ENCODE measurements at regions not wholly inside any gene's neighbourhood (a gene's known extent, or its start where the extent isn't known, plus 50 kb on each side); places are given as distances from the start of the nearest gene placed in this dataset.

DNA sequence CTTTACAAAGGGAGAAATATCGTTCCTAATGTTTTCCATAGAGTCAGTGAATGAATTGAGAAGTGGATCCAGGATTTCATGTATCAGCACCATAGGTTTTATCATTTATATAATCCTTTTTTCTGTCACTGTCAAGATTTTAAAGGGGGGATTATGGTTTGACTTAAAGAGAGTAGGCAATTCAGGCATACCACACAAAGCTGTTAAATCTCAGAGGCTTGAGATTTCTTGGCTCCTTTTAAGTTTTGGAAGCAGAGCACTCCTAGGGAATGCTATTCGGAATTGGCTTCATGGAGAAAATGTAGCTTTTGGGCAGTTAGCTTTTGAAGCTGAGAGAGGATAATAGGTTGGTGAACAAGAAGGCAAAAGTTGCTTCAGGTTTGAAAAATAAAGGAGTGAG is 274.7 kb downstream of the SOX4 start:
- no peak overlapping the region for H3K27ac Mint-ChIP-seq
- no peaks in the 10 kb centered on the region for H3K27me3 Mint-ChIP-seq
- H3K4me3 Mint-ChIP-seq (ENCODE audit: low read depth), result no peak overlapping the region
- H3K9me3 Mint-ChIP-seq (ENCODE audit: low read depth), result no peaks in the 10 kb centered on the region
- TF ChIP-seq, protein P1, sequence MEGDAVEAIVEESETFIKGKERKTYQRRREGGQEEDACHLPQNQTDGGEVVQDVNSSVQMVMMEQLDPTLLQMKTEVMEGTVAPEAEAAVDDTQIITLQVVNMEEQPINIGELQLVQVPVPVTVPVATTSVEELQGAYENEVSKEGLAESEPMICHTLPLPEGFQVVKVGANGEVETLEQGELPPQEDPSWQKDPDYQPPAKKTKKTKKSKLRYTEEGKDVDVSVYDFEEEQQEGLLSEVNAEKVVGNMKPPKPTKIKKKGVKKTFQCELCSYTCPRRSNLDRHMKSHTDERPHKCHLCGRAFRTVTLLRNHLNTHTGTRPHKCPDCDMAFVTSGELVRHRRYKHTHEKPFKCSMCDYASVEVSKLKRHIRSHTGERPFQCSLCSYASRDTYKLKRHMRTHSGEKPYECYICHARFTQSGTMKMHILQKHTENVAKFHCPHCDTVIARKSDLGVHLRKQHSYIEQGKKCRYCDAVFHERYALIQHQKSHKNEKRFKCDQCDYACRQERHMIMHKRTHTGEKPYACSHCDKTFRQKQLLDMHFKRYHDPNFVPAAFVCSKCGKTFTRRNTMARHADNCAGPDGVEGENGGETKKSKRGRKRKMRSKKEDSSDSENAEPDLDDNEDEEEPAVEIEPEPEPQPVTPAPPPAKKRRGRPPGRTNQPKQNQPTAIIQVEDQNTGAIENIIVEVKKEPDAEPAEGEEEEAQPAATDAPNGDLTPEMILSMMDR (IDR thresholded peaks at IDR 0.05; ENCODE audit: unreplicated experiment), result no peak
- H3K4me1 Mint-ChIP-seq (ENCODE audit: low read depth), result peaks cover 12% of the 10 kb centered on the region
- peaks cover 10% of the 10 kb centered on the region for H3K36me3 Mint-ChIP-seq (ENCODE audit: insufficient read depth)
- DNase-seq (ENCODE audit: low spot score, unreplicated experiment), result no peak

DNA sequence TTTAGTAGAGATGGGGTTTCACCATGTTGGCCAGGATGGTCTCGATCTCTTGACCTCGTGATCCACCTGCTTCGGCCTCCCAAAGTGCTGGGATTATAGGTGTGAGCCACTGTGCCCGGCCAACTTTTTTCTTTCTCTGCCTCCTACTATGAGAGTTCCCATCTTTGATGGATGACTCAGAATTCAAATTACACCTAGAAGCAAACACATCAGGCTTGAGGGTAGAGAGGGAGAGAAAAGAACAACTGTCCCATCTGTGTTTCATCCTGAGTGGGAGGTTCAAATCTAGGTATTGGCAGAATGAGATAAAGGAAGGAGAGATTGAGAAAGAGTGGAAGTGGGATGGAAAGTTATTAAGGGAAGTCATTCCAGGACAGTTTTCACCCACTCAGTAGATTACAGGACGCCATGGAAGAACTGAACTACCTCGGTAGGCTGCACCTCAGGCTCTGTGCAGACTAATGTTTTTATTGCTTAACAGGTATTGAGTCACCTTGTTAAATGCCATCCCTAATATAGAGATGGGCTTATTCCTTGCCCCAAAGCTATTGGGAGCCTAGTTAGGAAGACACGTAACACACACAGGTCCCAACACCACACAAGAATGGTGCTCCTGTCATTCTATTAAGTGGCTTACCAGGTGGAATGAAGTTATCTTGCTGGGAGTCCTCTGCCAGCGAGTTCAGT is 275.7 kb downstream of the SOX4 start:
- Mint-ChIP-seq H3K9me3 (ENCODE audit: low read depth) (peaks cover 5% of the 10 kb centered on the region), H3K27me3 (no peaks in the 10 kb centered on the region), H3K4me1 (ENCODE audit: low read depth) (peaks cover 12% of the 10 kb centered on the region), H3K36me3 (ENCODE audit: insufficient read depth) (peaks cover 20% of the 10 kb centered on the region), H3K4me3 (ENCODE audit: low read depth) (no peak overlapping the region), H3K27ac (no peak overlapping the region)
- no peak for DNase-seq (ENCODE audit: low spot score, unreplicated experiment)
- TF ChIP-seq, protein P1 (IDR thresholded peaks at IDR 0.05; ENCODE audit: unreplicated experiment), result no peak

DNA sequence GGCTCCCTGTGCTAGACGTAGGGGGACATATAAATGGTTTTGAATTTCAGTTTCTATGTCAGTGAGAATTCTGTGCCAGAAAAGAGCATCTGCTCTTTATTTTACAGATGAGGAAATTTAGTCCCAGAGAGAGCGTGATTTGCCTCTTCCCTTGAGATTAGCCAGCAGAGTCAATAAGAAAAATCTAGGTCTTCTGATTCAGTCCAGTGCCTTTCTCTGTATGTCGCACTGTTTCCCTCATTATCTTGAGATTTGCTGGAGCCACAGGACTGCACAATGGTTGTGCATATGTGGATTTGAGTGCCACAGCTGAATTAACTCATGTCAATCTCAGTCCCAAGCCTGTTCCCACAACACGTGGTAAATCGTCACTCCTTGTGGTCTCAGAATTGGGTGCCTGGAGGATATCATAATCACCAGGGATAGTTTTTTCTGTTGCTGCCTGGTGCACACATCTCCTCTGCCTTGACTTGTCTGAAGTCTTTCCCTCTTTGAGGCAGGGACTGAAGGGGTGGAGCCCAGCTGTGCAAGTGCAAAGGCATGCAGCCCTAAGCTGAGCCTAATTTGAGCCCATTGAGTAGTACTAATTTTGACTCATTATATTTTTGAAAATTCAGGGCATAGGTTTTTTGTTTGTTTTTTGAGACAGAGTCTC is 276.7 kb downstream of the SOX4 start:
- Mint-ChIP-seq H3K27ac (no peak overlapping the region), H3K27me3 (no peaks in the 10 kb centered on the region), H3K4me1 (ENCODE audit: low read depth) (peaks cover 12% of the 10 kb centered on the region), H3K4me3 (ENCODE audit: low read depth) (no peak overlapping the region), H3K36me3 (ENCODE audit: insufficient read depth) (peaks cover 28% of the 10 kb centered on the region), H3K9me3 (ENCODE audit: low read depth) (peaks cover 8% of the 10 kb centered on the region)
- TF ChIP-seq, protein P1 (IDR thresholded peaks at IDR 0.05; ENCODE audit: unreplicated experiment), result no peak
- no peak for DNase-seq (ENCODE audit: low spot score, unreplicated experiment)

DNA sequence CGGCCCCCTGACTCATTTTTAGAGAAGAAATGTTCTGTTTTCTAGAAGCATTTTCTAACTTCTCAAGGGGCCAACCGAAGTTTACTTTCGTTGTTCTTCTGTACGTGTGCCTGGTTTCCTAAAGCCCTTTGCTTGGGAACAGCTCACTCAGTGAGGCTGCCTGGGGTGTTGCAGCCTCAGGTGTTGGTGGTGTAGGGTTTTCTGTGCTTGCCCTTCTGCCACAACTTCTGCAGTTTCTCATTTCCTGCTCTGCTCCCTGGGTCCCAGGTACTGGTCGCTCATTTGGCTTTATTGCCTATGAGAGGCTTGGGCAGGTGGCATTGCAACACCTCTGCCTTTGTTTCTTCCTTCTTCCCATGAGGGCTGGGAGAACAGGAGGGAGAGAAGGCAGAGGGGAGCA is 278.3 kb downstream of the SOX4 start:
- no peak overlapping the region for H3K4me3 Mint-ChIP-seq (ENCODE audit: low read depth)
- H3K27ac Mint-ChIP-seq, result no peak overlapping the region
- peaks cover 39% of the 10 kb centered on the region for H3K36me3 Mint-ChIP-seq (ENCODE audit: insufficient read depth)
- DNase-seq (ENCODE audit: low spot score, unreplicated experiment), result no peak
- no peaks in the 10 kb centered on the region for H3K27me3 Mint-ChIP-seq
- TF ChIP-seq, protein P1 (IDR thresholded peaks at IDR 0.05; ENCODE audit: unreplicated experiment), result no peak
- peaks cover 14% of the 10 kb centered on the region for H3K9me3 Mint-ChIP-seq (ENCODE audit: low read depth)
- H3K4me1 Mint-ChIP-seq (ENCODE audit: low read depth), result peaks cover 13% of the 10 kb centered on the region

DNA sequence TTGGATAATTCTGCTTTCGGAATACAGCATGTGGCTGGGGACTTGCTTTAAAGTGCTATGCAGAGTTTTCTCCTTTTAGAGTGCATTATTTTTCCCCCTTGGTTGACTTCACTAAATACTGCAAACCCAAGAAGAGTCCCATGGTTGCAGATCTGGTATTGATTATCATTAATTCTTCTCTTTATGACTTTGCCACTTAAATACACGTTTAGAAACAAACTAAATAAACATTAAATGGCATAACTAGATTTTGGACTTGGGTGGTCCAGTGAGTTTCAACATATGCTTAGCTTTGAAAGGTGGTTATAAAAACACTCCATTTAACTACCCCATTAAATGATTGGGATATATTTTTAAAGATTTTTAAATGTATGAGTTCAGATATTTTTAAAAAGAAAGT is 279.2 kb downstream of the SOX4 start:
- TF ChIP-seq, protein P1 (IDR thresholded peaks at IDR 0.05; ENCODE audit: unreplicated experiment), result no peak
- no peak overlapping the region for H3K27ac Mint-ChIP-seq
- no peak overlapping the region for H3K4me3 Mint-ChIP-seq (ENCODE audit: low read depth)
- H3K36me3 Mint-ChIP-seq (ENCODE audit: insufficient read depth), result peaks cover 47% of the 10 kb centered on the region
- peaks cover 13% of the 10 kb centered on the region for H3K4me1 Mint-ChIP-seq (ENCODE audit: low read depth)
- H3K9me3 Mint-ChIP-seq (ENCODE audit: low read depth), result peaks cover 23% of the 10 kb centered on the region
- DNase-seq (ENCODE audit: low spot score, unreplicated experiment), result no peak
- H3K27me3 Mint-ChIP-seq, result no peaks in the 10 kb centered on the region
